Retinal pigment epithelial cell (primary cell): ENCODE measurements at regions not wholly inside any gene's neighbourhood (a gene's known extent, or its start where the extent isn't known, plus 50 kb on each side); places are given as distances from the start of the nearest gene placed in this dataset.

ENCODE experiments used
- DNase-seq: peaks from one replicate; pipeline ENCODE4 v3.0.0-alpha.2; 2010; ENCODE audit warnings: low read depth
- H3K4me3 ChIP-seq: 2 replicates; pipeline ENCODE4 v1.5.1; 2011; ENCODE audit warnings: mild to moderate bottlenecking, low read length, control low read depth, moderate library complexity
- TF ChIP-seq, protein P1 (sequence below): conservative IDR thresholded peaks from 2 replicates; pipeline ENCODE4 v1.5.1; 2011; ENCODE audit warnings: low read depth, low read length, control low read depth, inconsistent platforms

DNA sequence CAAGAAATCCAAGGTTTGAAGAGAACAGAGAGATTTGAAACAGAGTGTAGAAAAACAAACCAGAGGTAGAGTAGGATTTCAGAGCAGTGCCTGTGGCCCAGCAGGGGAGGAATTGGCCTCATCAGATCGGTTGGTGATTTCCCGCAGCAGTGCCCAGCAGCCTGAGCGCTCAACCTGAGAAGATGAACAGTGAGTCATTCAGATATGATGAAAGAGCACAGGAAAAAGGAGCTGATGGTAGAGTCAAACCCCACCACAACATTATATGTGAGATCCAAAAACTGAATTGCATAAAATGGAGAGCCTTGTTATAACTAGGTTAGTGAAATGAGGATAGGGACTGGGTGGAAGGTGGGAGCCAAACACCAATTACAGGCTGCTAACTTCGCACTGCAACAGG, 248.9 kb downstream of the PIK3R1 start:
- TF ChIP-seq, protein P1, sequence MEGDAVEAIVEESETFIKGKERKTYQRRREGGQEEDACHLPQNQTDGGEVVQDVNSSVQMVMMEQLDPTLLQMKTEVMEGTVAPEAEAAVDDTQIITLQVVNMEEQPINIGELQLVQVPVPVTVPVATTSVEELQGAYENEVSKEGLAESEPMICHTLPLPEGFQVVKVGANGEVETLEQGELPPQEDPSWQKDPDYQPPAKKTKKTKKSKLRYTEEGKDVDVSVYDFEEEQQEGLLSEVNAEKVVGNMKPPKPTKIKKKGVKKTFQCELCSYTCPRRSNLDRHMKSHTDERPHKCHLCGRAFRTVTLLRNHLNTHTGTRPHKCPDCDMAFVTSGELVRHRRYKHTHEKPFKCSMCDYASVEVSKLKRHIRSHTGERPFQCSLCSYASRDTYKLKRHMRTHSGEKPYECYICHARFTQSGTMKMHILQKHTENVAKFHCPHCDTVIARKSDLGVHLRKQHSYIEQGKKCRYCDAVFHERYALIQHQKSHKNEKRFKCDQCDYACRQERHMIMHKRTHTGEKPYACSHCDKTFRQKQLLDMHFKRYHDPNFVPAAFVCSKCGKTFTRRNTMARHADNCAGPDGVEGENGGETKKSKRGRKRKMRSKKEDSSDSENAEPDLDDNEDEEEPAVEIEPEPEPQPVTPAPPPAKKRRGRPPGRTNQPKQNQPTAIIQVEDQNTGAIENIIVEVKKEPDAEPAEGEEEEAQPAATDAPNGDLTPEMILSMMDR = no peak
- DNase-seq = no peak
- H3K4me3 ChIP-seq = no peak overlapping the region

GRCh38 chr5:68465133-68465532, 249.6 kb downstream of the PIK3R1 start:
- H3K4me3 ChIP-seq = no peak overlapping the region
- TF ChIP-seq, protein P1 = no peak
- no peak for DNase-seq

- H3K4me3 ChIP-seq = no peak overlapping the region
- no peak for DNase-seq
- TF ChIP-seq, protein P1 = no peak
Observed at GRCh38 chr5:68465934-68466551, 250.5 kb downstream of the PIK3R1 start.

DNA sequence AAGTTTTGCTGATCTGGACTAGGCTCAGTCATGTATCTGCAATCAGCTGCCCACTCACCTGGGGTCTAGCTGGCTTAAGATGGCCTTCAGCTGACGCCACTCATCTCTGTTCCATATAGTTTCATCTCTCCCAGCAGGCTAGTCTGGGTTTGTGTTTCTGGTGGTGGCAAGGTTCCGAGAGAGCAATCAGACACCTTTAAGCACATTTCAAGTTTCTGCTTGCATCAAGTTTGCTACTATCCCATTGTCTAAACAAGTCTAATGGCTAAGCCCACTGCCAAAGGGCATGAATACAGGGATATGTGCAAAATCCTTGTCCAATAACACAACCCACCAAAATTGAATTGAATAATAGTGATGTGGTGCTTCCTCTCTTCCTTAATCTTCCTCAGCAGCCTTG, 251.7 kb downstream of the PIK3R1 start:
- H3K4me3 ChIP-seq = no peak overlapping the region
- TF ChIP-seq, protein P1 = no peak
- DNase-seq = no peak

DNA sequence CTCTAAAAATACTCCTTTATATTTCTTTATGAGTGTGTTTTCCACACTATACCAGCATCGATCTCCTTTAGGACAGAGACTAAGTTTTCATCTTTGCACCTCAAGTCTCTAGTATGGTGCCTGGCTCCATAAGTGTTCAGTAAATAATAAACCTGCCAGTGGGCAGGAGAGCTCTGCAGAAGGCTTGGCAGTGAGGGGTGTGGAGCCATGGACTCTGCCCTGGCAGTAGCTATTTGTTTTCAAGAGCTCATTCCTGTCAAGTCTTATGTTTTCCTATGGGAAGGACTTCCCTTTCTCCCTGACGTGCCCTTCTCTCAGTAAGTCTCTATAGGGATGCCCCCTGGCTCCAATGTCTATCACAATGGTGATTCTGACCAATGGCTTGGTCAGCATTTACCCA, 252.2 kb downstream of the PIK3R1 start:
- DNase-seq = no peak
- TF ChIP-seq, protein P1 = no peak
- H3K4me3 ChIP-seq = no peak overlapping the region

GRCh38 chr5:68468322-68468721, 252.8 kb downstream of the PIK3R1 start:
- TF ChIP-seq, protein P1 = no peak
- no peak overlapping the region for H3K4me3 ChIP-seq
- no peak for DNase-seq

GRCh38 chr5:68475476-68475983, 260.0 kb downstream of the PIK3R1 start:
- no peak overlapping the region for H3K4me3 ChIP-seq
- no peak for DNase-seq
- TF ChIP-seq, protein P1 = no peak
